ENCODE measurements at regions not wholly inside any gene's neighbourhood (a gene's known extent, or its start where the extent isn't known, plus 50 kb on each side); places are given as distances from the start of the nearest gene placed in this dataset.

- Mint-ChIP-seq H3K4me3 (no peak overlapping the region), H3K36me3 (no peaks in the 10 kb centered on the region), H3K4me1 (no peaks in the 10 kb centered on the region), H3K9me3 (peaks cover 0 to 2% (median 0%) of the 10 kb centered on the region in 7 donors), H3K27ac (no peak overlapping the region), H3K27me3 (ENCODE audit: low read depth in 3 of 3) (peaks cover 0 to 3% (median 0%) of the 10 kb centered on the region in 3 donors)
- no peak overlapping the region for H3K9ac ChIP-seq (ENCODE audit: insufficient read depth, low read length, poor library complexity, severe bottlenecking)
- no peak for DNase-seq
- 60% methylated on average over 1 of the region's 3 CpGs for WGBS (ENCODE audit: insufficient coverage)
- H3K79me2 ChIP-seq (ENCODE audit: insufficient read depth, low read length) = no peaks in the 10 kb centered on the region
- H3K9me3 ChIP-seq (replicated peaks in 1 of 2; ENCODE audit: control insufficient read depth in 1 of 2, insufficient read depth in 1 of 2, low read length in 2 of 2) = no peaks in the 10 kb centered on the region
- no peak overlapping the region for H3K4me3 ChIP-seq (replicated peaks in 1 of 3; ENCODE audit: low read depth in 2 of 3, low read length in 3 of 3)
- intact Hi-C loops (cut with micrococcal nuclease) = no loop called here
- H3K27ac ChIP-seq (ENCODE audit: low read depth in 1 of 2, low read length in 2 of 2) = no peak overlapping the region
- no peak overlapping the region for H3K4me2 ChIP-seq (replicated peaks; ENCODE audit: extremely low read depth, low read length, poor library complexity, severe bottlenecking)
- no peak overlapping the region for H2AFZ ChIP-seq (ENCODE audit: insufficient read depth, low read depth, low read length, poor library complexity, severe bottlenecking)
- no peaks in the 10 kb centered on the region for H3K36me3 ChIP-seq (replicated peaks in 1 of 2; ENCODE audit: control insufficient read depth in 1 of 2, insufficient read depth in 2 of 2, low read length in 2 of 2)
- no peaks in the 10 kb centered on the region for H4K20me1 ChIP-seq (ENCODE audit: insufficient read depth, low read length)
- H3K4me1 ChIP-seq (ENCODE audit: control insufficient read depth in 1 of 2, insufficient read depth in 2 of 2, low read length in 2 of 2) = no peaks in the 10 kb centered on the region
- TF ChIP-seq, protein P1, sequence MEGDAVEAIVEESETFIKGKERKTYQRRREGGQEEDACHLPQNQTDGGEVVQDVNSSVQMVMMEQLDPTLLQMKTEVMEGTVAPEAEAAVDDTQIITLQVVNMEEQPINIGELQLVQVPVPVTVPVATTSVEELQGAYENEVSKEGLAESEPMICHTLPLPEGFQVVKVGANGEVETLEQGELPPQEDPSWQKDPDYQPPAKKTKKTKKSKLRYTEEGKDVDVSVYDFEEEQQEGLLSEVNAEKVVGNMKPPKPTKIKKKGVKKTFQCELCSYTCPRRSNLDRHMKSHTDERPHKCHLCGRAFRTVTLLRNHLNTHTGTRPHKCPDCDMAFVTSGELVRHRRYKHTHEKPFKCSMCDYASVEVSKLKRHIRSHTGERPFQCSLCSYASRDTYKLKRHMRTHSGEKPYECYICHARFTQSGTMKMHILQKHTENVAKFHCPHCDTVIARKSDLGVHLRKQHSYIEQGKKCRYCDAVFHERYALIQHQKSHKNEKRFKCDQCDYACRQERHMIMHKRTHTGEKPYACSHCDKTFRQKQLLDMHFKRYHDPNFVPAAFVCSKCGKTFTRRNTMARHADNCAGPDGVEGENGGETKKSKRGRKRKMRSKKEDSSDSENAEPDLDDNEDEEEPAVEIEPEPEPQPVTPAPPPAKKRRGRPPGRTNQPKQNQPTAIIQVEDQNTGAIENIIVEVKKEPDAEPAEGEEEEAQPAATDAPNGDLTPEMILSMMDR (IDR thresholded peaks at IDR 0.05) = no peak
- H3K27me3 ChIP-seq (ENCODE audit: control insufficient read depth in 2 of 2, insufficient read depth in 2 of 2, low read length in 2 of 2) = no peaks in the 10 kb centered on the region
Observed at GRCh38 chr7:49255054-49255453, 330.7 kb downstream of the CDC14C start.

GRCh38 chr7:49260538-49260937 lies 336.2 kb downstream of the CDC14C start:
- no peak overlapping the region for H3K27ac Mint-ChIP-seq
- intact Hi-C loops (cut with micrococcal nuclease) = no loop called here
- Histone ChIP-seq H3K9me3 (replicated peaks in 1 of 2; ENCODE audit: control insufficient read depth in 1 of 2, insufficient read depth in 1 of 2, low read length in 2 of 2) (no peaks in the 10 kb centered on the region), H3K9ac (ENCODE audit: insufficient read depth, low read length, poor library complexity, severe bottlenecking) (no peak overlapping the region), H3K27me3 (ENCODE audit: control insufficient read depth in 2 of 2, insufficient read depth in 2 of 2, low read length in 2 of 2) (no peaks in the 10 kb centered on the region), H3K4me3 (replicated peaks in 1 of 3; ENCODE audit: low read depth in 2 of 3, low read length in 3 of 3) (no peak overlapping the region), H3K4me1 (ENCODE audit: control insufficient read depth in 1 of 2, insufficient read depth in 2 of 2, low read length in 2 of 2) (no peaks in the 10 kb centered on the region), H3K36me3 (replicated peaks in 1 of 2; ENCODE audit: control insufficient read depth in 1 of 2, insufficient read depth in 2 of 2, low read length in 2 of 2) (no peaks in the 10 kb centered on the region), H3K27ac (ENCODE audit: low read depth in 1 of 2, low read length in 2 of 2) (no peak overlapping the region), H2AFZ (ENCODE audit: insufficient read depth, low read depth, low read length, poor library complexity, severe bottlenecking) (no peak overlapping the region), H4K20me1 (ENCODE audit: insufficient read depth, low read length) (no peaks in the 10 kb centered on the region), H3K79me2 (ENCODE audit: insufficient read depth, low read length) (no peaks in the 10 kb centered on the region), H3K4me2 (replicated peaks; ENCODE audit: extremely low read depth, low read length, poor library complexity, severe bottlenecking) (no peak overlapping the region)
- DNase-seq = no peak
- H3K9me3 Mint-ChIP-seq = peaks cover 0 to 3% (median 0%) of the 10 kb centered on the region in 7 donors
- H3K36me3 Mint-ChIP-seq = no peaks in the 10 kb centered on the region
- H3K4me1 Mint-ChIP-seq = no peaks in the 10 kb centered on the region
- peaks cover 0 to 3% (median 0%) of the 10 kb centered on the region in 3 donors for H3K27me3 Mint-ChIP-seq (ENCODE audit: low read depth in 3 of 3)
- TF ChIP-seq, protein P1 (IDR thresholded peaks at IDR 0.05) = no peak
- H3K4me3 Mint-ChIP-seq = no peak overlapping the region
- whole genome bisulfite sequencing (ENCODE audit: insufficient coverage) = no CpG with 5 or more reads among the region's 2 CpGs
